ENCODE measurements at regions not wholly inside any gene's neighbourhood (a gene's known extent, or its start where the extent isn't known, plus 50 kb on each side); places are given as distances from the start of the nearest gene placed in this dataset.

DNA sequence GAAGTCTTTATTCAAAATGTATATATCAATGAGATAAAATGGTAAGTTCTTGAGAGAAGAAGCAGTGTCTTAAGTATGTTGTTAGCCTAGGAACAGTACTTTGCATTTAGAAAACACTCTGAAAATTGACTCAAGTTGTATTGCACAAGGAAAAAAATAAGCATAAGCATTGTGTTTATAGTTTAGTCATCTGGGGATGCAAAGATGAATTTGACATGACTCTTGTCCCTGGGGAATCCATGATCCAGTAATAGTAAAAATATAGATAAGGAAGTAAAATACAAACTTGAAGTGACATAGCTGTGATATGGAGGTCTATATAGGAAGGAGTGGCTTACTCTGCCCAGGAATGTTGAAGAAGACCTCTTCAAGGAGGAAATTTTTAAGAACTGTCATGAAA is 185.0 kb upstream of the PTBP2 start:
- TF ChIP-seq POLR2A (IDR thresholded peaks at IDR 0.05) (no peak), CTCF (IDR thresholded peaks at IDR 0.05) (no peak)
- Histone ChIP-seq H3K27ac (no peak overlapping the region), H3K27me3 (no peaks in the 10 kb centered on the region), H3K4me1 (no peaks in the 10 kb centered on the region), H3K9me3 (no peaks in the 10 kb centered on the region), H3K36me3 (replicated peaks in 1 of 2; ENCODE audit: insufficient read depth in 1 of 2, low read depth in 2 of 2) (no peaks in the 10 kb centered on the region), H3K4me3 (no peak overlapping the region)
- intact Hi-C loops (cut with DNase I): no loop called here
- no peak for ATAC-seq
- no peak for DNase-seq

GRCh38 chr1:96538111-96538641 is 183.4 kb upstream of the PTBP2 start:
- intact Hi-C loops (cut with DNase I): no loop called here
- H3K9me3 ChIP-seq: no peaks in the 10 kb centered on the region
- 61 to 79% methylated on average over 4 of the region's 4 CpGs for WGBS, 2 donors
- no peak overlapping the region for H3K4me3 ChIP-seq
- DNase-seq (peak in 1 of 4 donors; percentile 13), ATAC-seq (peak; percentile 74)
- no peaks in the 10 kb centered on the region for H3K36me3 ChIP-seq (replicated peaks in 1 of 2; ENCODE audit: insufficient read depth in 1 of 2, low read depth in 2 of 2)
- TF ChIP-seq POLR2A (IDR thresholded peaks at IDR 0.05) (no peak), CTCF (IDR thresholded peaks at IDR 0.05) (no peak)
- no peak overlapping the region for H3K27ac ChIP-seq
- H3K27me3 ChIP-seq: no peaks in the 10 kb centered on the region
- H3K4me1 ChIP-seq: no peaks in the 10 kb centered on the region

DNA sequence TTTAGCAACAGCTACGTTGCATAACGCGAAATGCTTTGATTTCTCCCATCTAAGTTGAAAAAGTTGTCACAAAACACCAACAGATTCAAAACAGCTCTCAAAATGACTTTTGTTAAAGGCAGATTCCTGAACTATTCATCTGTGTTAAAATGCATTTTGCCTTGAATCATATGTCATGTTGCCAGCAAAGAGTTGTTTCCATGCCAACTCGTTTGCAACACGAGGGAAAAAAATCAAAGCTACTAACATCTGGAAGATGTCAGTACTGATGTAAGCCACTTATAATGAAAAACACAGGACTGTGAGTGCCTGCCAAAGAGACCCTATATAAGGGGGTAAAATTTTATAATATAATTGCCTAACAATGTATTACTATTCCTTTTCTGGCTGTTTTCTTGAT is 182.7 kb upstream of the PTBP2 start:
- 41 to 44% methylated on average over 5 of the region's 5 CpGs for WGBS, 2 donors
- intact Hi-C loops (cut with DNase I): no loop called here

DNA sequence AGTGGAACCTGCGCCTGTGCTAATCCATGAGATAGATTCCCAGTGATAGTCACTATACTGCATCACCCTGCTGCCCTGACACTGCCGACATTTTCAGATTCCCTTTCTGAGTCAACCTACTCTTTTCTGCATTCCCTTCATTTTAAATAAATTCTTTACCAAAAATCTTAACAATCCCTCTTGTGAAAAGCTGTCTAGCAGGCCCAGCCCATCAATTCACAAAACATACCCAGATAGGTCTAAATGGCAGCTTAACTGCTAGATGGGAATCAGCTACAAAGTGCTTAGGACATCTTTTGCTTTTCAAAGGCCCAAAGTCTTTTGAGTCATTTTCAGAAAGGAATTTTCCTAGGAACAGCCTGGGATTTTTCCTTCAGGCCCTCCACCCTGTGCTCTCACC is 180.1 kb upstream of the PTBP2 start:
- Histone ChIP-seq H3K4me1 (no peaks in the 10 kb centered on the region), H3K36me3 (replicated peaks in 1 of 2; ENCODE audit: insufficient read depth in 1 of 2, low read depth in 2 of 2) (no peaks in the 10 kb centered on the region), H3K27ac (no peak overlapping the region), H3K4me3 (no peak overlapping the region), H3K27me3 (no peaks in the 10 kb centered on the region), H3K9me3 (no peaks in the 10 kb centered on the region)
- DNase-seq (no peak), ATAC-seq (no peak)
- WGBS, 2 donors: 67 to 84% methylated on average over 2 of the region's 2 CpGs
- intact Hi-C loops (cut with DNase I): no loop called here
- no peak for TF ChIP-seq CTCF (IDR thresholded peaks at IDR 0.05)
- TF ChIP-seq POLR2A (IDR thresholded peaks at IDR 0.05): no peak

More for the DNA sequence above, 182.7 kb upstream of the PTBP2 start:
- no peak overlapping the region for H3K4me3 ChIP-seq
- H3K36me3 ChIP-seq (replicated peaks in 1 of 2; ENCODE audit: insufficient read depth in 1 of 2, low read depth in 2 of 2): no peaks in the 10 kb centered on the region
- TF ChIP-seq POLR2A (IDR thresholded peaks at IDR 0.05) (no peak), CTCF (IDR thresholded peaks at IDR 0.05) (no peak)
- no peak overlapping the region for H3K27ac ChIP-seq
- no peaks in the 10 kb centered on the region for H3K9me3 ChIP-seq
- H3K4me1 ChIP-seq: no peaks in the 10 kb centered on the region
- no peaks in the 10 kb centered on the region for H3K27me3 ChIP-seq
- peak in 2 of 4 donors; percentile 19 to 35 for DNase-seq
- peak; percentile 45 for ATAC-seq

DNA sequence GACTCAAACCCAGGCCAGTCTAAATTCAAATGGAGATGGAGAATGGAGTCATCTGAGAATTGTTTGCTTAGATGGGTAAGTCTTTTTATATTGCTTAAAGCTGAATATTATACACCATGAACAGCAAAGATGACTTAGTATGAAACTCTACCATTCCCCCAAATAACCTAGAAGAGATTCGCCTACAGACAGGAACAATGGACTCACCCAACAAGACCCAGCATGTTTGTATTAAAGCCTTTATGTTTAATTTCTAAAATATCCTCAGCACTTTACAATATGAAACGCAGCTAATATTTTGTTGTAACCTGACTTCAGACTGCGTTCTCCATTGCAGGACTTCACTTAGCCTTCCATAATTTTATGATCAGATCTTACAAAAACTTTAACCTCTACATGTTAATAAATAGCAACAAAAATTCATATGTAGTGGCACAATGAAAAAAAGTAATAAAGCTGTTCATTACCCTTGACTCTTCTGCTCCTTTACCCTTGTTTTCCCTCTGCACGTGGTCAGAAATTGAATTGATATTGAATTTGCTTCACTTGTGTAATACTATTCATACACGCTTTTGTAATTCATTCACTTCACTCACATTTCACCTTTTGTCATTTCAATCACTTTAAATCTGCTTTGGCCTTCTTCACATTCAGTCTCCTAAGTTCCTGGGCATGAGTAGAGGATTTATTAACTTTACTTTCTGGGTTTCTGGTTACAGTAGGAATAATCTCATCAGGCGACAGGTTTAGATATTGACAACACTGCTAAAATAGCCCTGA is 177.3 kb upstream of the PTBP2 start:
- no peak for TF ChIP-seq POLR2A (IDR thresholded peaks at IDR 0.05)
- TF ChIP-seq CTCF (IDR thresholded peaks at IDR 0.05): no peak
- H3K27ac ChIP-seq: no peak overlapping the region
- H3K27me3 ChIP-seq: no peaks in the 10 kb centered on the region
- no peaks in the 10 kb centered on the region for H3K36me3 ChIP-seq (replicated peaks in 1 of 2; ENCODE audit: insufficient read depth in 1 of 2, low read depth in 2 of 2)
- no peaks in the 10 kb centered on the region for H3K9me3 ChIP-seq
- ATAC-seq (no peak), DNase-seq (no peak)
- intact Hi-C loops (cut with DNase I): no loop called here
- H3K4me3 ChIP-seq: no peak overlapping the region
- WGBS, 2 donors: 66 to 77% methylated on average over 6 of the region's 6 CpGs
- H3K4me1 ChIP-seq: no peaks in the 10 kb centered on the region
